Endothelial cell of umbilical vein (primary cell): ENCODE measurements at regions not wholly inside any gene's neighbourhood (a gene's known extent, or its start where the extent isn't known, plus 50 kb on each side); places are given as distances from the start of the nearest gene placed in this dataset.

Experiments
- BruUV-seq: library from RNA; stranded (reverse); fragments of 400-500 nt; replicated peaks from 2 replicates; lab custom pipeline; 2021; lab: Mats Ljungman, UMichigan
- CTCF ChIA-PET: fragments of 300-600, 350-600 bp; sonication (Branson Sonifier 250); formaldehyde crosslinking; loops from one replicate; lab custom pipeline; 2021; ENCODE audit warnings: antibody characterized with exemption, inconsistent platforms; lab: Charles Lee
- POLR2A ChIA-PET: fragments of 300-600, 350-600 bp; sonication (Branson Sonifier 250); formaldehyde crosslinking; loops from one replicate; lab custom pipeline; 2021; ENCODE audit warnings: antibody characterized with exemption, inconsistent platforms; lab: Charles Lee
- DNase-seq: peaks from one replicate; pipeline ENCODE4 v3.0.0-alpha.2; 2011; ENCODE audit warnings: low read depth, low spot score
- FAIRE-seq: peaks from 2 replicates; lab custom pipeline; 2011; peaks lifted over from hg19 to GRCh38; lab: Jason Lieb, UNC
- H2AFZ ChIP-seq: 2 replicates; pipeline ENCODE4 v1.6.0; 2012; ENCODE audit warnings: low read depth, low read length, control low read depth, inconsistent platforms
- H3K27ac ChIP-seq: 2 replicates; pipeline ENCODE4 v1.5.1; 2011; ENCODE audit warnings: low read depth, mild to moderate bottlenecking, control low read depth, low read length, moderate library complexity; ENCODE audit not compliant: insufficient read depth
- H3K27me3 ChIP-seq, 2 experiments: 2 replicates each; pipeline versions ENCODE4 v1.6.0 to v1.6.1; 2011; ENCODE audit warnings: low read length in 2 of 2, mixed read lengths in 1 of 2; ENCODE audit not compliant: control insufficient read depth in 2 of 2, insufficient read depth in 2 of 2
- H3K36me3 ChIP-seq, 2 experiments: 2 replicates in 1 of 2; 3 replicates in 1 of 2; pipeline ENCODE4 v1.5.1; 2011; ENCODE audit warnings: low read length in 2 of 2, mild to moderate bottlenecking in 1 of 2, moderate library complexity in 1 of 2; ENCODE audit not compliant: control insufficient read depth in 2 of 2, insufficient read depth in 2 of 2; ENCODE audit errors: extremely low read depth in 1 of 2
- H3K4me1 ChIP-seq: 3 replicates; pipeline ENCODE4 v1.5.1; 2011; ENCODE audit warnings: mild to moderate bottlenecking, low read length; ENCODE audit not compliant: control insufficient read depth, insufficient read depth; ENCODE audit errors: extremely low read depth
- H3K4me2 ChIP-seq: 2 replicates; pipeline ENCODE4 v1.6.1; 2011; ENCODE audit warnings: low read length, control low read depth, mixed read lengths; ENCODE audit not compliant: insufficient read depth
- H3K4me3 ChIP-seq, 3 experiments: fragments of 200-600 bp in 1 of 3; sonication (generic), shearing (Covaris generic) in 1 of 3; replicated peaks in 1 of 3; 2 replicates each; pipeline ENCODE4 v1.5.1; 2011 to 2016; ENCODE audit warnings: control low read depth in 3 of 3, low read length in 3 of 3, mild to moderate bottlenecking in 2 of 3, inconsistent platforms in 1 of 3, low read depth in 1 of 3, moderate library complexity in 1 of 3; ENCODE audit not compliant: insufficient read depth in 1 of 3
- H3K79me2 ChIP-seq: 2 replicates; pipeline ENCODE4 v1.6.0; 2012; ENCODE audit warnings: low read length, inconsistent platforms; ENCODE audit not compliant: control insufficient read depth, insufficient read depth
- H3K9ac ChIP-seq: replicated peaks from 2 replicates; pipeline ENCODE3; 2011; ENCODE audit warnings: low read length, control low read depth; ENCODE audit not compliant: insufficient read depth; ENCODE audit errors: extremely low read depth
- H3K9me1 ChIP-seq: replicated peaks from 3 replicates; pipeline ENCODE4 v1.6.0; 2011; ENCODE audit warnings: mild to moderate bottlenecking, low read length; ENCODE audit not compliant: control insufficient read depth, insufficient read depth; ENCODE audit errors: extremely low read depth
- H3K9me3 ChIP-seq: replicated peaks from 2 replicates; pipeline ENCODE4 v1.5.1; 2012; ENCODE audit warnings: low read length, inconsistent platforms; ENCODE audit not compliant: control insufficient read depth, insufficient read depth
- H4K20me1 ChIP-seq: replicated peaks from 2 replicates; pipeline ENCODE3; 2011; ENCODE audit warnings: mild to moderate bottlenecking, low read length; ENCODE audit not compliant: control insufficient read depth, insufficient read depth; ENCODE audit errors: extremely low read depth
- CTCF ChIP-seq, 2 donors: IDR thresholded peaks; 1 replicate in 1 of 2; 2 replicates in 1 of 2; pipeline ENCODE4 v1.5.1; 2011; ENCODE audit warnings: low read length in 2 of 2, mild to moderate bottlenecking in 2 of 2, moderate library complexity in 2 of 2, control low read depth in 1 of 2, inconsistent platforms in 1 of 2, low read depth in 1 of 2; ENCODE audit not compliant: insufficient read depth in 1 of 2; ENCODE audit errors: extremely low read depth in 1 of 2
- EZH2 ChIP-seq: IDR thresholded peaks from 2 replicates; pipeline ENCODE4 v1.6.1; 2012; ENCODE audit warnings: borderline replicate concordance, low read depth, mild to moderate bottlenecking, moderate library complexity, low read length, inconsistent platforms; ENCODE audit not compliant: severe bottlenecking
- FOS ChIP-seq: IDR thresholded peaks from 2 replicates; pipeline ENCODE4 v1.6.1; 2011; ENCODE audit warnings: mild to moderate bottlenecking, low read length, moderate library complexity, borderline replicate concordance; ENCODE audit not compliant: insufficient read depth
- GATA2 ChIP-seq: IDR thresholded peaks from 2 replicates; pipeline ENCODE4 v1.7.0; 2011; ENCODE audit warnings: low read depth, mild to moderate bottlenecking, moderate library complexity, mixed read lengths, low read length; ENCODE audit not compliant: insufficient read length, insufficient read depth
- JUN ChIP-seq: IDR thresholded peaks from 2 replicates; pipeline ENCODE4 v1.6.1; 2011; ENCODE audit warnings: borderline replicate concordance, low read depth; ENCODE audit not compliant: insufficient read length, insufficient read depth
- MAX ChIP-seq: IDR thresholded peaks from 2 replicates; pipeline ENCODE4 v1.6.1; 2011; ENCODE audit not compliant: insufficient read depth, insufficient read length
- MYC ChIP-seq: IDR thresholded peaks from one replicate; pipeline ENCODE4 v1.6.1; 2011; ENCODE audit warnings: mild to moderate bottlenecking, low read depth, low read length
- POLR2A ChIP-seq: IDR thresholded peaks from 2 replicates; pipeline ENCODE4 v1.6.1; 2012; ENCODE audit warnings: low read depth, mild to moderate bottlenecking, control low read depth, low read length
- POLR2AphosphoS5 ChIP-seq: IDR thresholded peaks from 2 replicates; pipeline ENCODE4 v1.6.1; 2012; ENCODE audit warnings: low read depth, mild to moderate bottlenecking, control low read depth, low read length, moderate library complexity; ENCODE audit not compliant: insufficient read depth
- dilution Hi-C: fragments of 300-500 bp; cut with MboI; formaldehyde crosslinking; loops from one replicate; pipeline ENCODE4 v1.15.0; 2019; ENCODE audit warnings: low sequenced_read_pairs; ENCODE audit not compliant: extremely low pct_ligation_motif_present
- intact Hi-C: fragments of 100-400 bp; cut with micrococcal nuclease; formaldehyde crosslinking; loops from one replicate; pipeline ENCODE4 v1.10.0; 2022

- FAIRE-seq, result no peak
- no peaks in the 10 kb centered on the region for H3K9me1 ChIP-seq
- BruUV-seq, result no TSS peak
Measured at GRCh38 chr2:181185948-181186347, 205.5 kb downstream of the UBE2E3 start.

More at GRCh38 chr2:181185948-181186347, 205.5 kb downstream of the UBE2E3 start:
- Histone ChIP-seq H3K4me2 (no peak overlapping the region), H4K20me1 (no peaks in the 10 kb centered on the region), H3K79me2 (no peaks in the 10 kb centered on the region), H3K9ac (no peak overlapping the region), H3K27ac (no peak overlapping the region), H3K4me3 (no peak overlapping the region), H3K27me3 (no peaks in the 10 kb centered on the region), H3K4me1 (no peaks in the 10 kb centered on the region), H3K9me3 (no peaks in the 10 kb centered on the region), H3K36me3 (no peaks in the 10 kb centered on the region), H2AFZ (no peak overlapping the region)
- ChIA-PET CTCF (no interaction called here), POLR2A (no interaction called here)
- intact Hi-C loops, result no loop called here
- no peak for TF ChIP-seq CTCF (IDR thresholded peaks at IDR 0.05; ENCODE audit: extremely low read depth in 1 of 2, insufficient read depth in 1 of 2, low read depth in 1 of 2, low read length in 2 of 2)
- no peak for TF ChIP-seq POLR2A
- no peak for TF ChIP-seq EZH2
- no peak for TF ChIP-seq JUN
- TF ChIP-seq FOS, result no peak
- no peak for TF ChIP-seq POLR2AphosphoS5
- no peak for TF ChIP-seq MAX
- TF ChIP-seq GATA2, result no peak
- TF ChIP-seq MYC, result no peak
- dilution Hi-C loops, result no loop called here
- no peak for DNase-seq
